WI38 (cell line): ENCODE measurements at regions not wholly inside any gene's neighbourhood (a gene's known extent, or its start where the extent isn't known, plus 50 kb on each side); places are given as distances from the start of the nearest gene placed in this dataset.

Experiments used
- H3K4me3 ChIP-seq: 2 replicates; pipeline ENCODE4 v1.5.1; 2011; ENCODE audit warnings: low read depth, mild to moderate bottlenecking, control low read depth, low read length
- TF ChIP-seq, protein P1 (sequence below): IDR thresholded peaks from 2 replicates; pipeline ENCODE4 v1.5.1; 2012; ENCODE audit warnings: low read depth, mild to moderate bottlenecking, control low read depth, low read length

DNA sequence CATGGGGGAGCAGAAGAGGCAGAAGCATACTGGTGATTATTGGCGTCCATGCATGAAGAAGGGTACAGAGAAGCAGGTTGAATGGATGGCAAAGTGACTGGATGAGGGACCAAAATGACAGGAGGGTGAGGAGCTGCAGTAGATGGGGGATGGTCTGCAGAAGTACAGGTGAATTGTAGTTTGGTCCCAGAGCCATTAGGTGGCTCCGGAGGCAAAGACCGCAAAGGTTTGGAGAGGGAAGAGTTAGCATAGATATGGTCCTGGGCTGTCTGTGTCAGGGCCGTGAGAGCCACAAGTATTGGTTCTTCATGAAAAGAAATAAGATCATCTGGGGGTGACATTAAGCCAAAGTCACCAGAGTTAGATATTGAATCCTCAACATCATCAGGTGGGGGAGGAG lies 59.0 kb upstream of the ZNF726 start:
- TF ChIP-seq, protein P1, sequence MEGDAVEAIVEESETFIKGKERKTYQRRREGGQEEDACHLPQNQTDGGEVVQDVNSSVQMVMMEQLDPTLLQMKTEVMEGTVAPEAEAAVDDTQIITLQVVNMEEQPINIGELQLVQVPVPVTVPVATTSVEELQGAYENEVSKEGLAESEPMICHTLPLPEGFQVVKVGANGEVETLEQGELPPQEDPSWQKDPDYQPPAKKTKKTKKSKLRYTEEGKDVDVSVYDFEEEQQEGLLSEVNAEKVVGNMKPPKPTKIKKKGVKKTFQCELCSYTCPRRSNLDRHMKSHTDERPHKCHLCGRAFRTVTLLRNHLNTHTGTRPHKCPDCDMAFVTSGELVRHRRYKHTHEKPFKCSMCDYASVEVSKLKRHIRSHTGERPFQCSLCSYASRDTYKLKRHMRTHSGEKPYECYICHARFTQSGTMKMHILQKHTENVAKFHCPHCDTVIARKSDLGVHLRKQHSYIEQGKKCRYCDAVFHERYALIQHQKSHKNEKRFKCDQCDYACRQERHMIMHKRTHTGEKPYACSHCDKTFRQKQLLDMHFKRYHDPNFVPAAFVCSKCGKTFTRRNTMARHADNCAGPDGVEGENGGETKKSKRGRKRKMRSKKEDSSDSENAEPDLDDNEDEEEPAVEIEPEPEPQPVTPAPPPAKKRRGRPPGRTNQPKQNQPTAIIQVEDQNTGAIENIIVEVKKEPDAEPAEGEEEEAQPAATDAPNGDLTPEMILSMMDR = no peak
- no peak overlapping the region for H3K4me3 ChIP-seq

- TF ChIP-seq, protein P1 = no peak
- no peak overlapping the region for H3K4me3 ChIP-seq
These were observed 62.7 kb upstream of the ZNF726 start for GRCh38 chr19:23851966-23852365.

- H3K4me3 ChIP-seq = no peak overlapping the region
- TF ChIP-seq, protein P1 = no peak
These were observed 74.1 kb upstream of the ZNF681 start for GRCh38 chr19:23832717-23833327.

DNA sequence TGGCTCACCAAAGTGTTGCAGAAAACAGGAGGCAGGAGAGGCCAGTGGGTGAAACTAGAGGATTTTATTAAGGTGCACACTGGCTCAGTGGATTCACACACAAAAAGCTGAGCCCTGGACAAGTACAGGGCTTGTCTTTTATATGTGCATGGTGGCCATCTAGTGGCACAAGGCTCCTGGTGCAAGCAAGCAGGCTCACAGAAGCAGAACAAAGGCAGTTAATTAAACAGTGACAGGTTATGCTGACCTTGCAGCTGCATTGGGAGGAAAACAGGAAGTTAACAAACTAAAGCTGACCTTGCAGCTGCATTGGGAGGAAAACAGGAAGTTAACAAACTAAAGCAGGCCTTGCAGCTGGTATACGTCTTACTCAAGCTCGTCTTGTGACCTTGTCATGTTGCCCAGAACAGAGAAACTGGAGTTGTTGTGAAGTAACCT lies 65.3 kb upstream of the ZNF681 start:
- TF ChIP-seq, protein P1 = no peak
- H3K4me3 ChIP-seq = no peak overlapping the region

GRCh38 chr19:23822735-23823134 lies 64.0 kb upstream of the ZNF681 start:
- H3K4me3 ChIP-seq = no peak overlapping the region
- TF ChIP-seq, protein P1 = no peak

DNA sequence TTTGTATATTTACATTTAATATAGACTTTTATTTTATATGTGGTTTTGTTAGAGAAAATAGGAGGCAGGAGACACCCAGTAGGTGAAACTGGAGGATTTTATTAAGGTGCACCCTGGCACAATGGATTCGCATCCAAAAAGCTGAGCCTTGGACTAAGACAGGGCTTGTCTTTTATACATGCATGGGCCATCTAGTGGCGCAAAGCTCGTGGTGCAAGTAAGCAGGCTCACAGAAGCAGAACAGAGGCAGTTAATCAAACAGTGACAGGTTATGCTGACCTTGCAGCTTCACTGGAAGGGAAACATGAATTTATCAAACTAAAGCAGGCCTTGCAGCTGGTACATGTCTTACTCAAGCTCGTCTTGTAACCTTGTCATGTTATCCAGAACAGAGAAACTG lies 58.8 kb upstream of the ZNF681 start:
- H3K4me3 ChIP-seq = no peak overlapping the region
- TF ChIP-seq, protein P1 = peak; percentile 37

DNA sequence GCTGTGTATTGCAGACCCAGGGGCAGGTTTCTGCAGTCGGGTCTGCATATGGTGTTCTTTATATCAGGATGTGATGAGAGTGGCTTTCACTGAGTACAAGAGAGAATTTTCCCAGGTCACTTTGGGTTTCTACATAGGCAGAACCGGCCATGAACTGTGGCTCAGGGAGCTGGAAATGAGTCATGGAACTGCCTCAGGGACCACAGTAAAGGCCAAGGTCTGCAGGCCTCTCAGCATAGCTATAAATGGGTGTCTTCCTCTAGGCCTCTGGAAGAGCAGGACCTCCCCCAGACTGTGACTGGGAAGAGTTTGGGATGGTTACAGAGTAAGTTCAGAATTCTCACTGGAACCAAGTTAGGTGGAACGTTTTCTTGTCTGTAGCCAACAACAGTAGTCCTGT lies 51.8 kb upstream of the ZNF681 start:
- H3K4me3 ChIP-seq = no peak overlapping the region
- TF ChIP-seq, protein P1 = no peak
